Activated naive CD4-positive, alpha-beta T cell (primary cell): ENCODE measurements at regions not wholly inside any gene's neighbourhood (a gene's known extent, or its start where the extent isn't known, plus 50 kb on each side); places are given as distances from the start of the nearest gene placed in this dataset.
"Not testable (repeated sequence)": the region's sequence is repeated elsewhere in the genome, so short reads cannot be mapped to it uniquely, and the experiment has no call there.

ENCODE experiments used
- DNase-seq, 4 experiments: peaks; one replicate each; lab custom pipeline; 2025; lab: John Stamatoyannopoulos, UW

DNA sequence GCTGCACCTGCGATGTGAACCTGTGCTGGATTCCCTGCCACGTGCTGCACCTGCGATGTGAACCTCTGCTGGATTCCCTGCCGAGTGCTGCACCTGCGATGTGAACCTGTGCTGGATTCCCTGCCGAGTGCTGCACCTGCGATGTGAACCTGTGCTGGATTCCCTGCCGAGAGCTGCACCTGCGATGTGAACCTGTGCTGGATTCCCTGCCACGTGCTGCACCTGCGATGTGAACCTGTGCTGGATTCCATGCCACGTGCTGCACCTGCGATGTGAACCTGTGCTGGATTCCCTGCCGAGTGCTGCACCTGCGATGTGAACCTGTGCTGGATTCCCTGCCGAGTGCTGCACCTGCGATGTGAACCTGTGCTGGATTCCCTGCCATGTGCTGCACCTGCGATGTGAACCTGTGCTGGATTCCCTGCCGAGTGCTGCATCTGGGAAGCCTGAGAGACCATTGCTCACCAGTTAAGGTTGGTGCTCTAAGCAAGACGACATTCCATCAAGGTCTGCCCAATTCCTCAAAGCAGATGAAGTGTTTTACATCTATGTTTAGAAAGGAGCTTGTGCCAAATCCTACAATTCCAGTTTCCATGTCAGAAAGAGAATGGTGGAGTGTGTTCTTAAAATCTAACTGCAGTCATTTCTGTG is 176.5 kb upstream of the B3GAT1 start:
- DNase-seq, result not testable (repeated sequence)

DNA sequence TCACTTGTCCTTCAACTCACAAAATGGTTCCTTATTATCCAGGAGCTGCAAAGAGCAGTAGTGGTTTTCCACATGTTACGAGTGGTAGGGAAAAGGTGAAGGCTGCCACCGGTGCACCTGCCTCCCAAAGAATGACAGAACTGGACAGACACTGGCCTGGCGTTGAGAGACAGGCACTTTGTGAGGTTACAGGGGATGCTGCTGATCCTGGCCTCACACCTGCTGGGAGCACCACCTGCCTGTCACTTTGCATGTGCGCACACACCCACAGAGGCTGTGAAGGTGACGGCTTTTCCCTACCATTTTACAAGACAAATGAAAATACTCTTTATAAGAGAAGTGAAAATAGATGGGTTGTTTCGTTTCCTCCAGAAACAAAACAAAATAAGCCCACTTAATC is 175.3 kb upstream of the B3GAT1 start:
- no peak for DNase-seq

DNA sequence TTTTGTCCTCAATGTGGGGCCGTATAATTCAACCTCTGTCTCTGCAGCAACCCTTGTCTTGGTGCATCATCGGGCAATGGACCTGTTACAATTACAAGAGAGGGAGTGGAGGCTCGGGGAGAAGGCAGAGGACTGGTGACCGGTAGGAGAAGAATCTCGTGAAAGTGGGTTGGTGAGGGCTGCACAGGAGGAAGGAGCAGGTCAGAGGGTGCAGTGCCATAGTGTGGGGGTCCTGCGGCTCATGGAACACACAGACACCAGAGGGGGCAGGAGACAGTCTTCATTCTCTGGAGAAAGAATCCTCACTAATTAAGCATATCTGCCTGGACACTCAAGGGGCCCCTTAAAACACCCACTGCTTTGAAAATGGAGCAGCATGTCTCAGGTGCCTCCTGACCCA is 174.7 kb upstream of the B3GAT1 start:
- DNase-seq, result no peak

DNA sequence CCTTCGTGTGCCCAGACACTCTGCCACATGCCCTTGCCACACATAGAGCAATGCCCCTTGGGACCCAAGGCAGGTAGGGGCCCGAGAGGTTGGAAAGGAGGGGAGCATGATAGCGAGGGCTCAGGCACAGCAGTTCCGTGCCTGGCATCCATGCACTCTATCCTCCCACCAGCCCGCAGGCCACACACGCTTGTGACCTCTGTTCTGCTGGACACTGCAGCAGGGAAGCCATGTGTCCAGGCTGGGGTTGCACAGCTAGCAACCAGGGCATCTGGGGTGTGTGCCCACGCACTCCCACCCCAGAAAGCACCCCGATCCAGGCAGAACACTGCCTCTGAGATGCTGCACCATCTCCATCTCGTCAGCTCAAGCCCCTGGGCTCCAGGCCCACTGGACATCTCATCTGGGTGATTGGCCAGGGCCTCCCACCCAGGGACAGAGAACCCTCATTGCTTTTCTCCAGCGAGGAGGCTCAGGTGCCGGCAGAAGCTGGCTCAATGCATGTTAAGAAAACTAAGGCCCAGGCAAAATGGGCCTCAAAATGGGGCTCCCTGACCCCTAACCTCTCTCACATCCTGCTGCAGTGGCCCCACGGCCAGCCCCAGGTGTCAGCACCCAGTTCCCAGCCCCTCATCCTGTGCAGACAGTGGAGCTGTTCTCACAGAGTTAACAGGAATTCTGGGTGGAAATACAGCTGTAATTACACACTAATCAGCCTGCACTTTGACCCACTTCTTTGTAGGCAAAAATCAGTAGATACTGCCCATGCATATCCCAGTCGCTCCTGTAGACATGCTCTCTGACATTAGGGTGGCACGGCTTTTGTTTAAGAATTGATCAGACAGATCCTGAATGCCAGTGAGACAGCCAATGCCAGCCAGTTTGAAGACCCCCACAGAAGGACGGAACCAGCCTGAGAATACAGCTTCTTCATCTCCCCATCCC is 173.9 kb upstream of the B3GAT1 start:
- no peak for DNase-seq

DNA sequence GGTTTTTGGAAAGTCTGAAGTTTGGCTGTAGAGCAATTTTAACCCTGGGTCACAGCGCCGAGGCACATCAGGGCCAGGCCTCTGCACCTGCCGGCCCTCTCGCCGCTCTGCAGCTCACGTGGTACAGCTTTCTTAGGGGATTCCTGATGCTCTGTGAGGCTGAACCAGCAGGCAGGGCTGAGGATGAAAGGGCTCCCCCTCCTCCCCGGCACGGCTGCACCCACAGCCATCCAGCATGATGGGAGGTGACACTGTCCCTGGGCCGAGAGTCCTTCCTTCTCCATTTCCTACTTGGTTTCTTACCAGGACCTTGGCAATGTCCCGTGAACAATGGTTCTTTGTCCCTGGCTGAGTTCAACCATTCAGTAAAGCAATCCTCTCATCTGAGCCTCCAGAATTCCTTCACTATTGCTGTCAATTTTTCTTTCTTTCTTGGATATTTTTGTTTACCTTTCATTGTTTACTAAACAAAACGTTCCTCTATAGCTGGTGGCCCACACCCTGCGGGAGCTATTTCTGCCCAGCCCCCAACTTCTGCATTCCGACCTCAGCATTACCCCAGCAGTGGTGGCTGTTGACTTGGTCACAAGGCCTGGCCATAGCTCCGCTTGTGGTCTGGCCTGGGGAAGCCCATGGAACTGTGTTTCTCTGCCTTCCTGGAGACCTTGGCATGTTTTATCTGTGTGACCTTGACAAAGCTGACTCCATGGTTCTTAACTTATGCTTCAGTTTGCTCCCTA is 172.8 kb upstream of the B3GAT1 start:
- no peak for DNase-seq

DNA sequence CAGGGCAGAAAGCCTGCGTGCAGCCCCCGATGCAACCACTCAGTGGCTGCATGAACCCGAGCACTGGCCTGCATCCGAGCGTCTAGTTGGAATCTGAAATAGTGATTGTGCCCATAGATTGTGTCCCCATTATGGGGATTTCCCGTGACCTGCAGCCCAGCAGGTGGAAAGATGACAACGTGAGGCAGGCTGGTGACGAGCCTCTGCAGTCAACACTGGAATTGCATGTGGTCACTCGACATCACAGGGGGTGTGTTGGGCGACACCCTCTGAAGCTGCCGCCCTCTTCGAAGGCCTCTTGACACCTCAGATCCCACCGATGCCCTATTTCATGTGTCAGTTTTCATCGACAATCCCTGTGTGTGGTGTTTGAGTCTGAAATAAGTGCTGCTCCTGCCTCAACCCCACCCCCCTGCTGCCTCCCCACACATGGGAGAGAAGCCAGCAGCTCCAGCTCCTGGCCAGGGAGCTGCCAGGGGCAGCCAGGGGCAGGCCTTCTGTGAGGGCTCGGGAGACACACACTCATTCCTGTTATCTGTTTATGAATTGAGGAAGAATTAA is 172.0 kb upstream of the B3GAT1 start:
- DNase-seq, result no peak

DNA sequence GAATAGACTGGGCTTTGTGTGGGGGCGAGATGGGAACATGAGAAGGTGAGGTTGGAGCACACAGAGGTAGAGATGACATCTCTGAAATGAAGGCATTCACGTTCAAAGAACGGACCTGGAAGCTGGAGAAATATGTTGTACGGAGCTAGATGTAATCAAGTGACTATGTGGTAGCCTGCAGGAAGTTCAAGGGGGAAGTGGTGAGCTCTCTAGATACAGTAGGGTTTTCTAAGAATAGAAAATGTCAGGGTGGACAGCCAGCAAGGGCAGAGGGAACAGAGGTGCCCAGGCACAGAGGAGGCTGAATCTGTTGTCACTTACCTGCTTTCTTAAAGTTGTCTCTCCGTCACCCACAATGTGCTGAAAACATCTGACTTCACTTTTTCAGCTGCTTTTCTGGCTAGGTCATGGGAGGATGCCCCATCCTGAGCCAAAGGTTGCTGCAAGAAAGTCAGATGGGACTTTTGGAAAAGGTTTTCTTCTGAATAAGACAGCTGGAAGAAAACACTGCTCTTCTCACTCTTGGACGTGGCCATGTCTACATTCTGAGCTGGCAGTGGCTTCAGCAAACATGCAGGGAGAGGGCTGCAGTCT is 171.5 kb upstream of the B3GAT1 start:
- DNase-seq, result no peak

DNA sequence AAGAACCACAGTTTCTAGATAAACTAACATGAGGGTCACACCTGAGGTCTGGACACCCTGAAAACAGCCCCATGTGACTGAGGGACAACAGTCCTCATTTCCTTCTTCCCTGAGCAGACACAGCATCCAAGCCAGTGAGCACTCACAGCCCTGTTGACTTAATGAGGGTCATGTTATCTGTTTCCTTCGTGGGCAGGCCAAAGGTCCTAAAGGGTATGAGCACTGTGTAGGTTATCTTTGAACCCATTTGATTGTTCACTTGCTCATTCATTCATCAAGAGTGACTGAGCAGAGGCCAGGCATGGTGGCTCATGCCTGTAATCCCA is 170.7 kb upstream of the B3GAT1 start:
- DNase-seq, result no peak

DNA sequence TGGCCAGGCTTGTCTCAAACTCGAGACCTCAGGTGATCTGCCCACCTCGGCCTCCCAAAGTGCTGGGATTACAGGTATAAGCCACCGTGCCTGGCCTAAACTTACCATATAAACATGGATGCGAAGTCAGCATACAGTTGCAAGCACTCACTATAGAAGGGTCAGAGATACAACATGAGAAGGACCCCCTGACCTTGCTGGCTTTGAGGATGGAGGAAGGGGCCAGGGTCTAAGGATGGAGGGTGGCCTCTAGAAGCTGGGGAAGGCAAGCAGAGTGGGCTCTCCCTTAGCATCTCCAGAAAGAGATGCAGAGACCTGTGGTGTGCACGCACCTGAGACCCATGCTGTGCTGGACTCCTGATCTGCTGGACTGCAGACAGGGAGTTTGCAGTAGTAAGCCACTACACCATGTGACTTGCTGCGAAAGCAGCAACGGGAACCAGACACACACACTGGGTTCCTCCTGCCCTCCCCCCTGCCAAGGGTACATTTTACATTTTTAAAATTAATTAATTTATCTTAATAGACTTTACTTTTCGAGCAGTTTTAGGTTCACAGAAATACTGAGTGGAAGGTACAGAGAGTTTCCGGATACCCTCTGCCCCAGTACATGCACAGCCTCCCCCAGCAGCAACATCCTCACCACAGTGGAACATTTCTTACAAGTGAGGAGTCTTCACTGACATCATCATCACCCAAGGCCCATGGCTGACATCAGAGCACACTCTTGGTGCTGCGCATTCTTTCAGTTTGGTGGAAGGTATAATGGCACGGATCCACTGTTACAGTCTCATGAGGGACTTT is 170.1 kb upstream of the B3GAT1 start:
- DNase-seq, result no peak

DNA sequence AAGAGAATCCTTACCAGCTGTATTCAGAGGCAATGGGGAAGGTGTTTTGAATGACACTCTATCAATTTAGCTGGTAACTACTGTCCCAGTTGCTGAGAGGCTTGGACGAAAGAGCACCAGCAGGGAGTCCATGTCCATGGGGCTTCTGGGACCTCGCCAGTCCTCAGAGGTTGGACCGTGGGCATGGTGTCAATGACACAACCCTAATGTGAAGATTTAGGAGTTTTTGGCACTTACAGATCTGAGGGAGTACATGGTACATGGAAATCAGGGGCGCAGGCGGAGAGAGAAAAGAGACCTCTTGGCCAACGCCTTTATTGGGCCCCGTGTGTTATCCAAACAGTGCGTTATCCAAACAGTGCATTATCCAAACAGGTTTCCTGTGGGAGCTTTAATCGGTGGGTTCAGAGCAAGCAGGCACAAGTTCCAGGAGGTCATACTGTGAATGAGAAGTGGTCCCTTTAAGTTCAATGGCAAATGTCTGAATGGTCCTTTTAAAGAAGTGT is 169.1 kb upstream of the B3GAT1 start:
- DNase-seq, result no peak

DNA sequence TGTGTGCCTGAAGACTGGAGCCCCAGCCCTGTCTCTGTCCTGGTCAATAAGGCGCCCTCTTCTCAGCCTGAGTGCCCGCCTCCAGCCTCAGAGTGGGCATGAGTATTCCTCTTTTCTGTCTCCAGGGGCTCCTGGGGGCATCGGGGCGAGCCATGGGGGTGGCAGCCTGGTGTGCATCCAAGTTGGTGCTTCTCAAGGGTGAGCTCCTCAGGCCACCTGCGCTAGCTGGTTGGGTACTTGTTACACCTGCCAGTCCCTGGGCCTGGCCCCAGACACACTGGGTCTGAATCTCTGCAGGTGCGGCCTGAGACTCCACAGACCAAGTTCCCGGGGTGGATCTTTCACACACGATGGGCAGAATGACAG is 168.6 kb upstream of the B3GAT1 start:
- no peak for DNase-seq

DNA sequence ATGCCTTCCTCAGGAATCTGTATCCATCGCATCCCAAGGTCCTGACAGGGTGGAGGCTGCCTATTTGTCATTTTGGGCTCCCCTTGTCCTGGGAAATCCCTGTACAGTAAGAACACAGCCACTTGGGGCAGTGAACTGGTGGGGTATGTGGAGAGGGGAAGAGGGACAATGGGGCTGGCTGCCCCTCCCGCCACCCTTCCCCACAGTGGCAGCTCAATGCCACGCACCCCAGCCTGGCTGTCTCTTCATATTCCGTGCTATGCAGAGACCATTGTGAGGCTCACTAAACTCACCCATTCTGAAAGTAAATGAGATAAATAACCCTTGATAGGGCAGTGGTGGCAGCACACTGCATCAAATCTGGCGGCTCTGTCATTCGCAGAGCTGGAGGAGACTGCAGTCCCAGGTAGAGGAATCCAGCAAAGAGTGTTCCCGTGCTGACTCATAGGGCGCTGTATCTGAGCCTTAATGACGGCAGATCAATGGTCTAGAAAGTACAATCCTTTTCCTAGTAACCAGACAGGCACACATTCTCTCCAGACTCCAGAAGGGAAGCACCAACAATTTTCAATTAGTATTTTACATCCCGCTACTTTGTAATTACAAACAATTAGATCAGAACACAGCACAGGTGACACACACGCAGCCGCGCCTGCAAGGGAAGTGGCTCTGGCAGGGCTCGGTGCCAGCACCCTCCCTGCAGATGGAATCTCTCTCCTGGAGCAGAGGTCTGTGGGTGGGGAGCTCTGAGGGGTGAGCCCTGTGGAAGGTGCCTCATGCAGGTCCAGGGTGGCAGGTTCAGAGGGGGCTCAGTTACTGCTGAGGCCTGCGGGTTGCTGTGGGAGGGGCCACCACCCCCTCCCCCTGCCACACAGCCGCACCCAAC is 167.9 kb upstream of the B3GAT1 start:
- no peak for DNase-seq

DNA sequence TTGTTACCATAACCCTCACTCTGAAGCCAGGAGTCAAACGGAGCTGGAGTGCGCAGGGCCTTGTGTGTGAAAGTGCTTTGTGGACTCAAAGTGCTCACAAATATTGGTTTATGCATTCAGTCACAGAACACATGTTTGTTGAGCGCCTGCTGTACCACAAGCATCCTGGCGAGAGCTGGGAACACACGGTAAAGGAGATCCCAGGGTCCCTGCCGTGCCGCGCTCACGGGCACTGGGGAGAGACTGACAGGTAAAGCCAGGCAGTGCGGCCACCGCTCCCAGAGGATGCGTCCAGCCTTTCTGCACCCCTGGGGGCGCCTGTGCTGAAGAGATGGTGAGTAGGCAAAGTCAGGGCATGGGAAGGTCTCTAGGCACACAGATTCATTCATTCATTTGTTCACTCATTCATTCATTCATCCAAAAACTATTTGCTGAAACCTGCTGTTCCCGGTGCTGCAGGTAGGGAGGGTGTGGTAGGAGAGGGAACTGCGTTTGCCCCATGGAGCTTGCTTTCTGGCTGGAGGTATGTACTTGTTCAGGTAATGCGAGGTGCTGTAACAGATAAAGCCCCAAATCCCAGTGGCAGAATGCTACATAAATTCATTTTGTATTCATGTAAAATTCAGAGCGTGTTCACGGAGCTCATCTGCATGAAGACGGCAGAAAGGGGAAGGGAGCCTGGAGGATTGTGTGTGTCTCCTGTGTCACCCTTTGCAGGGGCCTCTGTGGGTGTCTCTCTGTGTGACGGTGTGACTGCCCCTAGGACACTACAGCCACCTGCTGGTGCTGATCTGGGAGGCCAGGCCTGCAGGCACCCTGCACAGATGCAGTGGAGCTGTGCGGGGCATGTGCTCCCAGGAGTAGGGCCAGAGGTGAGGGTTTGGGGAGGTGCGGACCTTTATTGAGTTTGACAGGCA is 167.0 kb upstream of the B3GAT1 start:
- no peak for DNase-seq

DNA sequence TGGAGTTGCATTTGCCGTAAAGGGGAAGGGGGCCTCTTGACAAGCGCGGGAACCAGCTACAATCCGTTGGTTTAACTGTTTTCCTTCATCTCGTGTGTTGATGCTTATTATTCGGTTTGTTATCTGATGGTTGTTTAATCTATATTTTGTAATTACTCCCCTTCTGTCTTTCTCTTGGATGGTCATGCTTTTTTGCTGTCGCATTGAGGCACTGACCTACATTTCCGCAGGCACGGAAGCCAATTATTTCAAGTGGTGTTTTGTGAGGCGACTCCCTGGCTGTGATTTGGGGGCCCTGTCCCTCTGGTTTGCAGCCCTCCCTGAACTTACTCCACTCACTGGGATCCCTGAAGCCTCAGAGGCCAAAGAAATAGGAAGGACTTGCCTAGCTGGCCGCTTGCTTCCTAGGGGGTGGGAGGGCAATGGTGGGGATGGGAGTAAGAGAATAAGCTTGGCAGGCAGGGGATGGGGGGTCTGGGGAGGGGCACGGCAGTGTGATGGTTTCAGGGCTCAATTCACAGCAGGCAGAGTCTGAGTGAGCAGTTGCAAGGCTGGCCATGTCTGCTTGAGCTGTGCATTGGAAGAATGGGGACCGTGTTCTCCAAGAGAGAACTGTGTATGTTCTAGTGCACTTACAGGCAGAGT is 165.8 kb upstream of the B3GAT1 start:
- no peak for DNase-seq

DNA sequence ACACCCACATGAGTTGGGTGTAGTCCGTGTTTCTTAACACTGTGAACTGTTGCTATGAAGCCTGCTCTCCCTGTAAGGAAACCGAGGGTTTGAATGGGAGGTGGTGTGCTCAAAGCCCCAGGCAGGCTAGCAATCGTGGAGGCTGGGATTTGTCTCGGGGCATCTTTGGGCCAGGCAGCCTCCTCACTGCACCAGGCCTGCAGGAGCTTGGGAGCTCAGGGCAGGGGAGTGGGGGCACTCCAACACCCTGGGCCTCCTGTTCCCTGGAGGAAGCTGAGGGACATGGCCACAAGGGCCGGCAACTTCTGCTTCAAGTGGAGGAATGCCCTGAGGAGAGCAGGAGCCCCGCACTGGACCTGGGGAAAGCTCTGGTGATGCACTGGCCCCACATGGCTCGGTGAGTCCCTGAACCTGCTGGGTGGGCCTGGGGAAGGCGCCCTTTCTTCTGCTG is 164.7 kb upstream of the B3GAT1 start:
- DNase-seq, result no peak

DNA sequence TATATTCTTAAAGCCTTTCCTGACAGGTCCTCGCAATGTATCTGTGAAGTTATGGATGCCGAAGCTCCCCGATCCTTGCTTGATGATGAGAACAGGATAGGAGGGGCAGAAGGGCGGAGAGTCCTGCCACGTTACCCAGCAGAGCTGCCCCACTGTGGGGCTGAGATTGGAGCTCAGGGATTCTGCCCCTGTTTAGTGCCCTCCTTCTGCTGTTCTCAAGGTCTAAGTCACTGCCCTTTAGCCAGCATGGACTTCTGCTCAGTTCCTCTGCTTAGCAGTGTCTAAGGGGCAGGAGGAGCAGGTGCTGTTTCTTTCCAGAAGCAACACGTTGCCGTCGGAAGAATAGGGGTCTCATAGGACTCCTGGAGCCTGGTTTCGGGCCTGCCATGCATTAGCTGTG is 164.2 kb upstream of the B3GAT1 start:
- DNase-seq, result no peak

DNA sequence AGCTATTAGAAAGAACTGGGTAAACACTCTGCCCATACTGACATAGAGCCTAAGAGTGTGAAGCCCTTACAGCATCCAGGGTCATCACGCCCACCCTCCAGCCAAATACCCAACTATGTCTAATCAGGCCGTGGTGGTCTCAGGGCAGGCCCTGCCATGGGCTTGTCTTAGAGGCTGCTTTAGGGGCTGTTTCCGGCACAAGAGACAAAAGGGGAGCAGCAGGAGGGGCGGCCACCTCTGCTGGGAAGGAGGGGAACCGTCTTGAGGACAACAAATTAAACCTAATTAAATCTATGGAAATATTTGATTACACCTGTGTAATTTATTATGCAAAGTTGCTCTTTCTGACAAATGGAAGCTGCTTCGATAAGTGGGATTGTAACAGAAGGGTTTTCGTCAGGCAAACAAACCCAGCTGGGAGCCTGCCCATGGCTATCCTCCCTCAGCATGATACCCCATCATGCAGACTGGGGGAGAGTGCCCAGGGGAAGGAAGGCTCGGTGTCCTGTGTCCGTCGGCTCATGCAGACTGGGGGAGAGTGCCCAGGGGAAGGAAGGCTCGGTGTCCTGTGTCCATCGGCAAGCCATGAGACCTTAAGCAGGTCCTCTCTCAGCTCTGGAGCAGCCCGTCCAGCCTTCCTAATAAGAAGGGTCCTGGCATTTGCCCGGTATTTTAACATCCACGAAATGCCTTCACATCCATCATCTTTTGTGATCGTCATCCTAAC is 163.6 kb upstream of the B3GAT1 start:
- DNase-seq, result no peak

DNA sequence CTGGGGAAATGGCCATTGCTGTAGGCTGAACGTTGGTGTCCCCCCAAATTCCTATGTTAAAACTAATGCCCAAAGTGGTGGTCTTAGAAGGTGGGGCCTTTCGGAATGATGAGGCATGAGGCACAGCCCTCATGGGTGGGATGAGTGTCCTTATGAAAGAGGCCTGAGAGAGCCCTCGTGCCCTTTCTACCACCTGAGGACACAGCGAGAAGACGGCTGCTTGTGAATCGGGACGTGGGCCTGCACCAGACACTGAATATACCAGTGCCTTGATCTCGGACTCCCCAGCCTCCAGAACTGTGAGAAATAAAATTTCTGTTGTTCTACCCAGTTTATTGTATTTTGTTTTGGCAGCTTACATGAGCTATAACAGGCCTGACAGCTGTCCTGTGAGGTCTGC is 162.9 kb upstream of the B3GAT1 start:
- no peak for DNase-seq
